ENCODE measurements at regions not wholly inside any gene's neighbourhood (a gene's known extent, or its start where the extent isn't known, plus 50 kb on each side); places are given as distances from the start of the nearest gene placed in this dataset.

- TF ChIP-seq CTCF (IDR thresholded peaks at IDR 0.05) (no peak), ZFX (IDR thresholded peaks at IDR 0.05; ENCODE audit: borderline replicate concordance) (no peak)
Measured at GRCh38 chr3:42023380-42023779, 61.5 kb upstream of the ULK4 start.
